Neural progenitor cell (in vitro differentiated cells): ENCODE measurements at regions not wholly inside any gene's neighbourhood (a gene's known extent, or its start where the extent isn't known, plus 50 kb on each side); places are given as distances from the start of the nearest gene placed in this dataset.

Experiments
- DNase-seq: peaks from one replicate; pipeline ENCODE4 v3.0.0-alpha.2; 2016; ENCODE audit warnings: low spot score
- H2AFZ ChIP-seq: fragments of 200-600 bp; sonication (generic); replicated peaks from 2 replicates; pipeline ENCODE4 v1.6.1; 2016; ENCODE audit warnings: antibody characterized with exemption
- H3F3A ChIP-seq: fragments of 200-600 bp; sonication (generic); 2 replicates; pipeline ENCODE4 v1.6.1; 2016; ENCODE audit warnings: antibody characterized with exemption, low read depth
- H3K27ac ChIP-seq: fragments of 200-600 bp; sonication (generic); 2 replicates; pipeline ENCODE4 v1.5.1; 2016; ENCODE audit warnings: mild to moderate bottlenecking
- H3K27me3 ChIP-seq: fragments of 200-600 bp; sonication (generic); 2 replicates; pipeline ENCODE4 v1.6.1; 2016; ENCODE audit warnings: mild to moderate bottlenecking, moderate library complexity
- H3K36me3 ChIP-seq: fragments of 200-600 bp; sonication (generic); 2 replicates; pipeline ENCODE4 v1.5.1; 2016
- H3K4me1 ChIP-seq: fragments of 200-600 bp; sonication (generic); 2 replicates; pipeline ENCODE4 v1.6.1; 2016; ENCODE audit warnings: mixed run types
- H3K4me2 ChIP-seq: fragments of 200-600 bp; sonication (generic); 2 replicates; pipeline ENCODE4 v1.6.1; 2016
- H3K4me3 ChIP-seq: fragments of 200-600 bp; sonication (generic); 2 replicates; pipeline ENCODE4 v1.5.1; 2016
- H3K79me2 ChIP-seq: fragments of 200-600 bp; sonication (generic); 2 replicates; pipeline ENCODE4 v1.6.1; 2016; ENCODE audit warnings: low read depth
- H3K9ac ChIP-seq: fragments of 200-600 bp; sonication (generic); 2 replicates; pipeline ENCODE4 v1.6.1; 2016
- H3K9me3 ChIP-seq: fragments of 200-600 bp; sonication (generic); 2 replicates; pipeline ENCODE4 v1.5.1; 2016; ENCODE audit warnings: low read depth
- H4K20me1 ChIP-seq: fragments of 200-600 bp; sonication (generic); 2 replicates; pipeline ENCODE4 v1.6.1; 2016; ENCODE audit warnings: low read depth
- H3K27ac Mint-ChIP-seq: 3 replicates; pipeline ENCODE4 v1.8.0; 2021; ENCODE audit warnings: mixed read lengths
- H3K27me3 Mint-ChIP-seq: 2 replicates; pipeline ENCODE4 v1.8.0; 2022; ENCODE audit warnings: low read depth, mild to moderate bottlenecking, inconsistent platforms, moderate library complexity, mixed read lengths; ENCODE audit not compliant: insufficient read depth
- H3K36me3 Mint-ChIP-seq: 3 replicates; pipeline ENCODE4 v1.8.0; 2021; ENCODE audit warnings: mixed read lengths
- H3K4me1 Mint-ChIP-seq: 3 replicates; pipeline ENCODE4 v1.8.0; 2021; ENCODE audit warnings: mixed read lengths
- H3K4me3 Mint-ChIP-seq: 3 replicates; pipeline ENCODE4 v1.8.0; 2021; ENCODE audit warnings: mild to moderate bottlenecking, moderate library complexity, mixed read lengths
- H3K9me3 Mint-ChIP-seq: 3 replicates; pipeline ENCODE4 v1.8.0; 2020; ENCODE audit warnings: mixed read lengths
- EZH2 ChIP-seq: fragments of 200-600 bp; sonication (generic); IDR thresholded peaks from 2 replicates; pipeline ENCODE4 v1.6.1; 2017; ENCODE audit warnings: antibody characterized with exemption, mild to moderate bottlenecking, moderate library complexity
- EZH2phosphoT487 ChIP-seq: fragments of 200-600 bp; sonication (generic); IDR thresholded peaks from 2 replicates; pipeline ENCODE4 v1.6.1; 2017; ENCODE audit warnings: antibody characterized with exemption
- TF ChIP-seq, protein P1 (sequence below): fragments of 200-600 bp; sonication (generic); IDR thresholded peaks from 2 replicates; pipeline ENCODE4 v1.5.1; 2017; ENCODE audit warnings: antibody characterized with exemption, mild to moderate bottlenecking

DNA sequence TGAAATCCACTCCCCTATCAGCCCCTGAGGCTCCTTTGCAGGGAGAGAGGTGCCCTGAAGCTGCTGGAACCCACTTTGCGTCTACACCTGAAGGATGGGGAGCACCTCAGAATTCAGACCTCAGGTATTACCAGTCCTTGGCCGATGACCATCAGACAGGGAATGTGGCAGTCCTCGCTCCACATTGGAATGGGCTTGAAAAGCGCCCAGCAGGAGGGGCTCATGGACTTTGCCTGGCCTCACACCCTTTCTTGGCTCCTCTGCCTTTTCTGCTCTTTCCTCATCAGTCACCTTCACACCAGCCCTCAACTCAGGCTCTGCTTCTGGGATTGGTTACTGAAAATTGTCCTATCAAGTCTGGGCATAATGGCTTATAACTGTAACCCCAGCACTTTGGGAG is 83.9 kb downstream of the BARX1 start:
- Histone ChIP-seq H3K27ac (no peak overlapping the region), H2AFZ (no peak overlapping the region), H3K4me1 (peaks cover 10% of the 10 kb centered on the region), H3K4me3 (no peak overlapping the region), H3K79me2 (no peaks in the 10 kb centered on the region), H3K27me3 (no peaks in the 10 kb centered on the region), H3K9ac (no peak overlapping the region), H3F3A (no peaks in the 10 kb centered on the region), H3K4me2 (no peak overlapping the region), H3K9me3 (peaks cover 22% of the 10 kb centered on the region), H3K36me3 (no peaks in the 10 kb centered on the region), H4K20me1 (no peaks in the 10 kb centered on the region)
- Mint-ChIP-seq H3K4me1 (peaks cover 12% of the 10 kb centered on the region), H3K36me3 (no peaks in the 10 kb centered on the region), H3K27ac (no peak overlapping the region), H3K9me3 (peaks cover 22% of the 10 kb centered on the region), H3K27me3 (peaks cover 8% of the 10 kb centered on the region), H3K4me3 (no peak overlapping the region)
- TF ChIP-seq, protein P1, sequence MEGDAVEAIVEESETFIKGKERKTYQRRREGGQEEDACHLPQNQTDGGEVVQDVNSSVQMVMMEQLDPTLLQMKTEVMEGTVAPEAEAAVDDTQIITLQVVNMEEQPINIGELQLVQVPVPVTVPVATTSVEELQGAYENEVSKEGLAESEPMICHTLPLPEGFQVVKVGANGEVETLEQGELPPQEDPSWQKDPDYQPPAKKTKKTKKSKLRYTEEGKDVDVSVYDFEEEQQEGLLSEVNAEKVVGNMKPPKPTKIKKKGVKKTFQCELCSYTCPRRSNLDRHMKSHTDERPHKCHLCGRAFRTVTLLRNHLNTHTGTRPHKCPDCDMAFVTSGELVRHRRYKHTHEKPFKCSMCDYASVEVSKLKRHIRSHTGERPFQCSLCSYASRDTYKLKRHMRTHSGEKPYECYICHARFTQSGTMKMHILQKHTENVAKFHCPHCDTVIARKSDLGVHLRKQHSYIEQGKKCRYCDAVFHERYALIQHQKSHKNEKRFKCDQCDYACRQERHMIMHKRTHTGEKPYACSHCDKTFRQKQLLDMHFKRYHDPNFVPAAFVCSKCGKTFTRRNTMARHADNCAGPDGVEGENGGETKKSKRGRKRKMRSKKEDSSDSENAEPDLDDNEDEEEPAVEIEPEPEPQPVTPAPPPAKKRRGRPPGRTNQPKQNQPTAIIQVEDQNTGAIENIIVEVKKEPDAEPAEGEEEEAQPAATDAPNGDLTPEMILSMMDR = no peak
- no peak for TF ChIP-seq EZH2
- no peak for TF ChIP-seq EZH2phosphoT487
- no peak for DNase-seq

DNA sequence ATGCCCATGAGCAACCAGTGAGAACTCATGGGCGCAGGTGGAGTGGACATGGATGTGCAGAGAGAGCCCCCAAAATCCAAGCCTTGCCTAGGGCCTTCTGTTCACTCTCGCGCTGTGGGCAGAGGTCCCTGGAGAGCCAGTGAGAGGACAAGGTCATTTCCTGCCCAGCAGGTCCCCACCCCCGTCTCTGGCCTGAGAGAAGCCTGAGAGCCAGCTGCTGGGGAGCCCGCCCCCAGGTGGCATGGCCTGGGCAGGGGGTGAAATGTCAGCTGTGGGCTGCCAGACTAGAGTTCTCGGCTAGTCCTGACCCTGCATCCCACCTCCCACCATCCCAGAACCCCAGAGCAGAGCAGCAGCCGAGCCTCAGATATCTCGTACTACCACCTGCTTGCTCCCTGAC is 85.3 kb downstream of the BARX1 start:
- no peaks in the 10 kb centered on the region for H3K27me3 ChIP-seq
- no peak overlapping the region for H3K9ac ChIP-seq
- peaks cover 10% of the 10 kb centered on the region for H3K4me1 ChIP-seq
- H2AFZ ChIP-seq = no peak overlapping the region
- Mint-ChIP-seq H3K4me1 (peaks cover 12% of the 10 kb centered on the region), H3K27me3 (peaks cover 8% of the 10 kb centered on the region), H3K4me3 (no peak overlapping the region), H3K36me3 (no peaks in the 10 kb centered on the region), H3K9me3 (peaks cover 14% of the 10 kb centered on the region), H3K27ac (peak overlapping the region; percentile 53)
- no peaks in the 10 kb centered on the region for H4K20me1 ChIP-seq
- no peak for TF ChIP-seq EZH2
- TF ChIP-seq EZH2phosphoT487 = no peak
- H3F3A ChIP-seq = no peaks in the 10 kb centered on the region
- no peaks in the 10 kb centered on the region for H3K36me3 ChIP-seq
- peaks cover 13% of the 10 kb centered on the region for H3K9me3 ChIP-seq
- no peak for DNase-seq
- no peak overlapping the region for H3K4me2 ChIP-seq
- H3K27ac ChIP-seq = no peak overlapping the region
- no peak overlapping the region for H3K4me3 ChIP-seq
- no peaks in the 10 kb centered on the region for H3K79me2 ChIP-seq

DNA sequence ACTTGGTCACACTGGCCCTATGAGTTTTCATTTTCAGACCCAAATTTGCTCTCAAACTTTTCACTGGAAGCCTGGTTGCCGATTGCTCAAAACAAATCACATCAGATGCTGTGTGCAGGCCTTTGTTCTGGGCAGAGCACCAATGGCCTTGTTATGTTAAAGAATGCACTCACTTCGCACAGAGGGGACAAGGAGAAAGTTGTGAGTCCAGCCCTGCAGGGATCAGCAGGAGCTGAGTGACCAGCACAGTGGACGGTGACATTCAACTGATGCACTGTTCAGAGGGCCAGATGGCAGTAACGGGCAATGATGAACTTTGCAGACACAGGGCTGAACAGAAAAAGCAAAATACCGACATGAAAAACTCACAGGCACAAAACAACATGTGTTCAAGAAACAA is 86.1 kb downstream of the BARX1 start:
- Mint-ChIP-seq H3K9me3 (peaks cover 11% of the 10 kb centered on the region), H3K4me3 (peak overlapping the region; percentile 19), H3K27me3 (peaks cover 8% of the 10 kb centered on the region), H3K27ac (peak overlapping the region; percentile 94), H3K36me3 (no peaks in the 10 kb centered on the region), H3K4me1 (peaks cover 19% of the 10 kb centered on the region)
- H3K9me3 ChIP-seq = peaks cover 5% of the 10 kb centered on the region
- H3K4me1 ChIP-seq = peaks cover 15% of the 10 kb centered on the region
- no peak overlapping the region for H3K27ac ChIP-seq
- H3K4me2 ChIP-seq = no peak overlapping the region
- no peak overlapping the region for H3K9ac ChIP-seq
- H3F3A ChIP-seq = no peaks in the 10 kb centered on the region
- no peaks in the 10 kb centered on the region for H3K27me3 ChIP-seq
- TF ChIP-seq EZH2phosphoT487 = no peak
- TF ChIP-seq EZH2 = no peak
- TF ChIP-seq, protein P1 = no peak
- H3K36me3 ChIP-seq = no peaks in the 10 kb centered on the region
- DNase-seq = peak; percentile 39
- H3K4me3 ChIP-seq = no peak overlapping the region
- no peaks in the 10 kb centered on the region for H4K20me1 ChIP-seq
- H2AFZ ChIP-seq = peak overlapping the region; percentile 93
- no peaks in the 10 kb centered on the region for H3K79me2 ChIP-seq

DNA sequence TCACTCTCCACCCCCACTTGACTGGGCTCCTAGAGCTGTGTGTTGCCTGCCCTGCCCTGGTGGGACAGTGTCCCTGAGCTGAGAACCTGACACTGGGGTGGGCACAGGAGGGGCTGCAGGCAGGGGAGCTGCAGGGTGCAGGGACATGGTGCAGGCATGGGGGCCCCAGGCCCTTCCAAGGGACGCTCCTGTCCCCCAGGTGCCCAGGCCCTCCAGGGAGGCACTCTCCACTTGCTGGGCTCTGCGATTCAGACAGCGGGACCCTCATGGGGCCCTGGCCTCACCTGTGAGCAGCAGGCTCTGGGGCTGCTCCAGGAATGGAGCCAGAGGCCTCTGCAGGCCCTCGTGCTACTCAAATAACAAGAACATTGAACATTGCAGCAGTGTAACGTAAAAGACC is 89.4 kb downstream of the BARX1 start:
- Mint-ChIP-seq H3K4me1 (peaks cover 21% of the 10 kb centered on the region), H3K9me3 (no peaks in the 10 kb centered on the region), H3K27ac (no peak overlapping the region), H3K4me3 (no peak overlapping the region), H3K27me3 (peaks cover 7% of the 10 kb centered on the region), H3K36me3 (no peaks in the 10 kb centered on the region)
- H3K9ac ChIP-seq = no peak overlapping the region
- no peaks in the 10 kb centered on the region for H3K27me3 ChIP-seq
- H3K4me2 ChIP-seq = no peak overlapping the region
- H3F3A ChIP-seq = no peaks in the 10 kb centered on the region
- H2AFZ ChIP-seq = no peak overlapping the region
- no peaks in the 10 kb centered on the region for H4K20me1 ChIP-seq
- no peaks in the 10 kb centered on the region for H3K36me3 ChIP-seq
- DNase-seq = no peak
- H3K4me1 ChIP-seq = peaks cover 18% of the 10 kb centered on the region
- TF ChIP-seq EZH2phosphoT487 (no peak), EZH2 (no peak)
- TF ChIP-seq, protein P1 = no peak
- no peak overlapping the region for H3K4me3 ChIP-seq
- no peaks in the 10 kb centered on the region for H3K9me3 ChIP-seq
- no peaks in the 10 kb centered on the region for H3K79me2 ChIP-seq
- H3K27ac ChIP-seq = no peak overlapping the region
